ENCODE measurements at regions not wholly inside any gene's neighbourhood (a gene's known extent, or its start where the extent isn't known, plus 50 kb on each side); places are given as distances from the start of the nearest gene placed in this dataset.

DNA sequence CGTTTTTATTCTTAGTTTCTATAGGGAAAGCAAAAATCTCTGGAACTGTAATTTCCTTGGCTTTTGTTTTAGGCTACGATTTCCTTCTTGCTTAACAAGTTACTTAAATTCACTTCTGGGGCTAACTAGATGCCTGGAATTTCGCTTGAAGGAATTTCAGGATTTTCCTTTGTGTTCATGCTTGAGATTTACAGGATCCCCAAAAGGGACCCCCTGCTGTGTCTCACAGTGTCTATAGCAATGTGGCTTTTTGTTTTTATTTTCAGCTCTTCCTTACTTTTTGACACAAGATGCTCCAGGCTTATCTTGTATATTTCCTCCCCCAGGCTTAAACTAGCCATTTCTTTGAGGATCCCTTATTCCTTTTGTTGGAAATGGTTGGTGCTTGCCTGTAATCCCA, 95.5 kb upstream of the DPPA4 start:
- TF ChIP-seq CTCF (IDR thresholded peaks at IDR 0.05) (no peak), EZH2 (IDR thresholded peaks at IDR 0.05) (no peak), EZH2phosphoT487 (IDR thresholded peaks at IDR 0.05) (no peak)
- H3K27me3 Mint-ChIP-seq (ENCODE audit: insufficient read depth, low read depth) = no peaks in the 10 kb centered on the region
- H3K9ac ChIP-seq = no peak overlapping the region
- H3K27ac ChIP-seq = peak overlapping the region; percentile 63
- no peaks in the 10 kb centered on the region for H3K36me3 ChIP-seq
- H3K9me3 Mint-ChIP-seq = peaks cover 4% of the 10 kb centered on the region
- H4K20me1 ChIP-seq (ENCODE audit: low read depth) = no peaks in the 10 kb centered on the region
- no peaks in the 10 kb centered on the region for H3K4me1 Mint-ChIP-seq
- no peak overlapping the region for H3K4me3 ChIP-seq
- peaks cover 17% of the 10 kb centered on the region for H3K4me1 ChIP-seq
- H3F3A ChIP-seq (ENCODE audit: low read depth) = peaks cover 27% of the 10 kb centered on the region
- H3K27ac Mint-ChIP-seq = no peak overlapping the region
- H3K79me2 ChIP-seq (ENCODE audit: low read depth) = no peaks in the 10 kb centered on the region
- DNase-seq (ENCODE audit: low spot score) = peak; percentile 91
- no peak overlapping the region for H3K4me2 ChIP-seq
- H3K9me3 ChIP-seq (ENCODE audit: low read depth) = no peaks in the 10 kb centered on the region
- no peak overlapping the region for H3K4me3 Mint-ChIP-seq
- H3K27me3 ChIP-seq = no peaks in the 10 kb centered on the region
- H3K36me3 Mint-ChIP-seq = no peaks in the 10 kb centered on the region
- H2AFZ ChIP-seq (replicated peaks) = no peak overlapping the region

DNA sequence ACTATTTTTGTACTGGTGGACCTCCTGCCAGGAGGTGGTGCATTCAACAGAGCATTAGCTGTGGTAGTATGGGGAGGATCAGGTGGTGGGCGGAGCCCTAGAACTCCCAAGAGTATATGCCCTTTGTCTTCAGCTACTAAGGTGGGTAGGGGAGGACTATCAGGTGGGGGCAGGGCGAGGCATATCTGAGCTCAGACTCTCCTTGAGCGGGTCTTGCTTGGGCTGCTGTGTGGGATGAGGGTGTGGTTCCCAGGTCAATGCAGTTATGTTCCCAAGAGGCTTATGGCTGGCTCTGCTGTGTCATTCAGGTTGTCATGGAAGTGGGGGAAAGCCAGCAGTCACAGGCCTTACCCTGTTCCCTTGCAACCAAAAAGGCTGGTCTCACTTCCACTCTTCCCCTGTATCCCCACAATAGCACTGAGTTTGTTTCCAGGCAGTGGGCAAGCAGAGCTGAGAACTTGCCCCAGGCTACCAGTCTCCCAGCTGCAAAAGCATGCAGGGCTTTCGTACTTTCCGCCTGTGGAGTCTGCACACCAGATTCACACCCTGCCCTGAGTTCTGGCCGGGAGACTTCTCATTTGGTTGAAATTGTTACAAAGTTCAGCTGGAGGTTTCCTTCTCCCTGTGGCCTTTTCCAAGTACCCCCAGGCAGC, 93.7 kb upstream of the DPPA4 start:
- no peaks in the 10 kb centered on the region for H4K20me1 ChIP-seq (ENCODE audit: low read depth)
- Mint-ChIP-seq H3K4me3 (no peak overlapping the region), H3K27me3 (ENCODE audit: insufficient read depth, low read depth) (no peaks in the 10 kb centered on the region), H3K4me1 (no peaks in the 10 kb centered on the region), H3K36me3 (no peaks in the 10 kb centered on the region), H3K27ac (no peak overlapping the region), H3K9me3 (peaks cover 11% of the 10 kb centered on the region)
- DNase-seq (ENCODE audit: low spot score) = peak; percentile 4
- no peak for TF ChIP-seq EZH2 (IDR thresholded peaks at IDR 0.05)
- TF ChIP-seq EZH2phosphoT487 (IDR thresholded peaks at IDR 0.05) = no peak
- no peak for TF ChIP-seq CTCF (IDR thresholded peaks at IDR 0.05)
- no peak overlapping the region for H3K4me3 ChIP-seq
- H3K4me1 ChIP-seq = peaks cover 17% of the 10 kb centered on the region
- H3K27ac ChIP-seq = no peak overlapping the region
- H2AFZ ChIP-seq (replicated peaks) = no peak overlapping the region
- H3K27me3 ChIP-seq = no peaks in the 10 kb centered on the region
- H3F3A ChIP-seq (ENCODE audit: low read depth) = peaks cover 27% of the 10 kb centered on the region
- H3K36me3 ChIP-seq = no peaks in the 10 kb centered on the region
- H3K79me2 ChIP-seq (ENCODE audit: low read depth) = no peaks in the 10 kb centered on the region
- no peaks in the 10 kb centered on the region for H3K9me3 ChIP-seq (ENCODE audit: low read depth)
- no peak overlapping the region for H3K9ac ChIP-seq
- no peak overlapping the region for H3K4me2 ChIP-seq

DNA sequence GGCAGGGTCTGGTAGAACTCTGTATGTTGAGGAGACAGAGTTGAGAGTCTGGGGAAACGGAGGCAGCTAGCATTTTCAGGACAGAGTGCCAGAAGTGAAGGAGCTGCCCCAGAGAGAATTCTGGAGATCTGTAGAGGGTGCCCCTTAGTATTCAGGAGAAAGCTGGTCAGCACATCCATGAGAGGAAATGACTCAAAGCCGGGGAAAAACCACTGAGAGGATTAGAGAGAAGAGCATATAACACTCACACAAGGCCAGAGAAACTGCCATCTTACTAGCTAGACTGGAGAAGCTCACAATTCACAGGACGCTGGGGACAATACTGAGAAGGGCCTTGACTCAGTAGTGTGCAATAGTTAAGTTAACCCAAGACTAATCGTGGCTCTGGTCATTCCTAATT, 75.7 kb upstream of the DPPA4 start:
- no peaks in the 10 kb centered on the region for H3K79me2 ChIP-seq (ENCODE audit: low read depth)
- TF ChIP-seq EZH2phosphoT487 (IDR thresholded peaks at IDR 0.05) (no peak), EZH2 (IDR thresholded peaks at IDR 0.05) (no peak), CTCF (IDR thresholded peaks at IDR 0.05) (no peak)
- no peak overlapping the region for H3K4me2 ChIP-seq
- no peak overlapping the region for H3K9ac ChIP-seq
- peak overlapping the region; percentile 87 for H2AFZ ChIP-seq (replicated peaks)
- peaks cover 6% of the 10 kb centered on the region for H3K4me1 Mint-ChIP-seq
- no peaks in the 10 kb centered on the region for H3F3A ChIP-seq (ENCODE audit: low read depth)
- H3K9me3 ChIP-seq (ENCODE audit: low read depth) = no peaks in the 10 kb centered on the region
- H3K27me3 Mint-ChIP-seq (ENCODE audit: insufficient read depth, low read depth) = peaks cover 3% of the 10 kb centered on the region
- H3K36me3 Mint-ChIP-seq = no peaks in the 10 kb centered on the region
- no peak overlapping the region for H3K27ac ChIP-seq
- H3K27ac Mint-ChIP-seq = peak overlapping the region; percentile 54
- H3K27me3 ChIP-seq = no peaks in the 10 kb centered on the region
- H3K9me3 Mint-ChIP-seq = peaks cover 2% of the 10 kb centered on the region
- no peak overlapping the region for H3K4me3 ChIP-seq
- no peaks in the 10 kb centered on the region for H3K4me1 ChIP-seq
- H3K4me3 Mint-ChIP-seq = no peak overlapping the region
- H4K20me1 ChIP-seq (ENCODE audit: low read depth) = no peaks in the 10 kb centered on the region
- no peak for DNase-seq (ENCODE audit: low spot score)
- no peaks in the 10 kb centered on the region for H3K36me3 ChIP-seq
